ENCODE measurements at regions not wholly inside any gene's neighbourhood (a gene's known extent, or its start where the extent isn't known, plus 50 kb on each side); places are given as distances from the start of the nearest gene placed in this dataset.

- DNase-seq = no peak
Measured at GRCh38 chr1:115577513-115577912, 64.3 kb upstream of the VANGL1 start.

GRCh38 chr1:115575661-115576060 is 66.1 kb upstream of the VANGL1 start:
- DNase-seq = no peak

DNA sequence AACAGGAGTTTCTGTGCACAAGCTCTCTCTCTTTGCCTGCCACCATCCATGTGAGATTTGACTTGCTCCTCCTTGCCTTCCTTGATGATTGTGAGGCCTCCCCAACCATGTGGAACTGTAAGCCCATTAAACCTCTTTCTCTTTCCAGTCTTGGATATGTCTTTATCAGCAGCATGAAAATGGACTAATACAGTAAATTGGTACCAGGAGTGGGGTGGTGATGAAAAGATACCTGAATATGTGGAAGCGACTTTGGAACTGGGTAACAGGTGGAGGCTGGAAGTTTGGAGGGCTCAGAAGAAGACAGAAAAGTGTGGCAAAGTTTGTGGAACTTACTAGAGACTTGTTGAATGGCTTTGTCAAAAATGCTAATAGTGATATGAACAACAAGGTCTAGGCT is 69.1 kb upstream of the VANGL1 start:
- no peak for DNase-seq

DNA sequence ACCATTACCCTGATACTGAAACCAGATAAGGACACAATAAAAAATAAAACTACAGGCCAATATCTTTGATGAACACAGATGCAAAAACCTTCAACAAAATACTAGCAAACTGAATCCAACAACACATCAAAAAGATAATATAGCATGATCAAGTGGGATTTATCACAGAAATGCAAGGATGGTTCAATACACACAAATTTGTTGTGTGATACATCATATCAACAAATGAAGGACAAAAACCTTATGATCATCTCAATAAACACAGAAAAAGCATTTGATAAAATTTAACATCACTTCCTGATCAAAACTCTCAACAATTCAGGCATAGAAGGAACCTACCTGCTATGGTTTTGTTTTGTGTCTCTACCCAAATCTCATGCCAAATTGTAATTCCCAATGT is 74.3 kb upstream of the VANGL1 start:
- no peak for DNase-seq

GRCh38 chr1:115565791-115566190 is 76.0 kb upstream of the VANGL1 start:
- DNase-seq = no peak

DNA sequence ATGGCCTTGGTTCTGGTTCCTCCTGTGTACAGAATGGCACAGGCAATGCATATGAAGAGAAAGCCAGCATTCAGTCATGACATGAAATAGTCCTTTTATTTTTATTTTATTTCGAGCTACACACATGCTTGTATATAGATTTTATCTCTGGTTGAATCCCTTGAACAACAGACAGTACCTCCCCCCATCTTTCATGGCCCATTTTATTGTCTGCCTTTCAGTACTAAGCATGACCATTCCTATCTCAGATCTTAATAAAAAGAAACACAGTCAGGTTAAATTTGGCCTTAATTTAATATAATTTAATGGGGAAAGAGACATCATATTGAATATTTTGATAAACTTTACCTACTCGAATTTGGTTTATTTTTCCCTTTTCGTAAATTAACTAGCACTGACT is 76.4 kb upstream of the VANGL1 start:
- DNase-seq = no peak

DNA sequence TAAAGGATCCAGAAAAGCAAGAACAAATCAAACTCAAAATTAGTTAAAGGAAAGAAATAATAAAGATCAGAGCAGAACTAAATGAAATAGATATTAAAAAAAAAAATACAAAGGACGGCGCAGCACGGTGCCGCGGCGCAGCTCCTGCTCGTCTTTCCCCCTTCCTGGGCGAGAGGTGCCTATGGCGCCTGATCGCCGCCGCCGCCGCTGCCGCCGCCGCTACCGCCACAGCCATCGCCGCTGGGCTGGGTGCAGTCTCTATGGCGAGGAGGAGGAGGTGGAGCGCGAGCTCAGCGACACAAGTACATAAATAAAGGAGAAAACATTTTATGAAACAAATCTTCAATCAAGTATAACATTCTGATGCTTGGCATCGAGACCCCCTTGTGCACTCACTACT is 77.6 kb upstream of the VANGL1 start:
- no peak for DNase-seq

- DNase-seq = no peak
Measured at GRCh38 chr1:115560027-115560426, 81.7 kb upstream of the VANGL1 start.

GRCh38 chr1:115558275-115558674 is 83.5 kb upstream of the VANGL1 start:
- DNase-seq = no peak

DNA sequence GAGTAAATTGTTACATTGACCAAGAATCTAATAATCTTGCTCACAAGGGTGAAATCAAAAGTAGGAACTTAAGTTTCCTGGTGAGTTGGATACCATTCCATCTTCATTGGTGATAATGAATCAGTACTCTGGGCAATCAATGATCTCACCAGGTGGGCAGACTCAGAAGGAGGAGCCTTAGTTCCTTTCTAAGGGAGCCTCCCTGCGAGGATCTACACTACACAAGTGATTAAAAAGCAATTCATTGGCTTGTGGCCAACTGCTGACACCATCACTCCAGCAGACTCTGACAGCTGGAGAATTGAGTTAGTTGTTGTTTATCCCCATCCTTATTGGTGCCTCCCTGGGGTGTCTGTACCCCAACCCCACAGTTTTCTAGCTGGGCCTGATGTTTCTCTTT is 84.1 kb upstream of the VANGL1 start:
- no peak for DNase-seq

DNA sequence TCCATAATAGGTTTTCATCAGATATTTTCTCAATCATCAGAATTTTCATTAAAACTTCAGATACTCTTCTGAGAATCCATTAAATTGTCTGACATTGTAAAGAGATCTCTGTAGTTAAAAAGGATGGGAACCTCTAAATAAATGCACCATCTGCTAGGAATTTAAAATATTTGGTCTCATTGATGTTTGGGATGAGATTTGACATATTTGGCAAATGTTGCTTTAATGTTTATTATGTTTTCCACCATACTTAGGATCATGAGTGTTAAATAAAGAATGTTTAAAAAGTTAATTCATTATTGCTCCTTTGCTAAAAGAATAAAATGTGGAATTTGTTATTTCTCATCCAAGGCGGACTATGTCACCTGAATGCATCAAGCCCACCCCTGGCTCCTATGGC is 85.5 kb upstream of the VANGL1 start:
- DNase-seq = no peak

DNA sequence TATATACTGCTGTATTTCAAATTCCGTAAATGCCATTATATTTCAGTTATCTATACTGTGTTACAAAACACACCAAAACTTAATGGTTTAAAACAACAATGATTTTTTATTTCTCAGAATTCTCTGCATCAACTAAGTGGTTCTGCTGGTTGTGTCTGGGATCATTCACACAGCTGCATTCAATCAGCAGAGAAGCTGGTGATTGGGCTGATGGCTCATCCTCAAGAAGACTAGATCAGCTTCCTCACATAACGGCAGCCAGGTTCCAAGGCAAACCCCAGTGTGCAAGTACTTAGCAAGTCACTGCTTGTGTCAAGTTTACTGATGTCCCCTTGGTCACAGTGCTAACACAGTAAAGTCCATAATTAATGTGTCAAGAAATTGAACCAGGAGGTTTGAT is 86.3 kb upstream of the VANGL1 start:
- no peak for DNase-seq

DNA sequence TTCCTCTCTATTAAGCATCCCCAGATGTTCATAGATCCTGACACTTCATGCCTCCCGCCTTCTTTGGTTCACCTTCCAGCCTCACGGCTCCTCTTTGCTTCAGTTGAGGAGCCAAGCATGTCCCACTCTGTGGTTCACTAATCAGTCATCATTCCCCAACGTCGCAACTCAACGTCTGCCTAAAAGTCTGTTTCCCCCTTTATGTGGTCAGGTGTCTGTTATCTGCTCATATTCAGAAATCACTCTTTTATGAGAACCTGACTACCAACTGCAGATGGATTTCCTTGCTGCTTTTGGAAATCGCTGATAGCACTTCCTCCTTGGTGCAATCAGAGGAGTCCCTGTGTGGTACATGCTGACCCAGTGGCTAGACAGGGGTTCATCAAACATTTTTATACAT is 94.1 kb upstream of the VANGL1 start:
- DNase-seq = no peak

GRCh38 chr1:115546846-115547245 is 94.9 kb upstream of the VANGL1 start:
- no peak for DNase-seq

GRCh38 chr1:115545791-115546733 is 95.7 kb upstream of the VANGL1 start:
- DNase-seq = no peak

- no peak for DNase-seq
Measured at GRCh38 chr1:115545096-115545720, 96.6 kb upstream of the VANGL1 start.

DNA sequence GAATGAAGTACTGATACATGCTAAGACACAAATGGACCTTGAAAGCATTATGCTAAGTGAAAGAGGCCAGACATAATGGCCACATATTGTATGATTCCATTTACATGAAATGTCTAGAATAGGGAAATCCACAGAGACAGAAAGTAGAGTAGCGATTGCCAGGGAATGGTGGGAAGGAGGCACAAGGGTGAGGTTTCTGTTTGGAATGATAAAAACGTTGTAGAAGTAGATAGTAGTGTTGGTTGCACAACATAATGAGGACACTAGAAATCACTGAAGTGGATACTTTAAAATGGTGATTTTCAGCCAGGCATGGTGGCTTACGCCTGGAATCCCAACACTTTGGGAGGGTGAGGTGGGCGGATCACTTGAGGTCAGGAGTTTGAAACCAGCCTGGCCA is 97.6 kb upstream of the VANGL1 start:
- no peak for DNase-seq

GRCh38 chr1:115543247-115543646 is 98.5 kb upstream of the VANGL1 start:
- DNase-seq = no peak

DNA sequence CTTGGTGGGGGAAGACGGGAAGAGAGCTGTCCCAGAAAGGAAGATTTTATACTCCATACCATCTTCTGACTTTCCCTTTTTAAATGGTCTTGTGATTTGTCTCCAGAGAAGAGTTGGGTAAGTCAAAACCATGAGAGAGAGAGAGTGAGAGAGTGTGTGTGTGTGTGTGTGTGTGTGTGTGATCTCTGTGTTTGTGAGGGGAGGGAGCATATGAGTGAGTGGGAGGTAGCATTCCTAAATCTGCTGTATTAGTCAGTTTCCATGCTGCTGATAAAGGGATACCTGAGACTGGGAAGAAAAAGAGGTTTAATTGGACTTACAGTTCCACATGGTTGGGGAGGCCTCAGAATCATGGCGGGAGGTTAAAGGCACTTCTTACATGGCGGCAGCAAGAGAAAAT is 102.0 kb upstream of the VANGL1 start:
- DNase-seq = no peak

DNA sequence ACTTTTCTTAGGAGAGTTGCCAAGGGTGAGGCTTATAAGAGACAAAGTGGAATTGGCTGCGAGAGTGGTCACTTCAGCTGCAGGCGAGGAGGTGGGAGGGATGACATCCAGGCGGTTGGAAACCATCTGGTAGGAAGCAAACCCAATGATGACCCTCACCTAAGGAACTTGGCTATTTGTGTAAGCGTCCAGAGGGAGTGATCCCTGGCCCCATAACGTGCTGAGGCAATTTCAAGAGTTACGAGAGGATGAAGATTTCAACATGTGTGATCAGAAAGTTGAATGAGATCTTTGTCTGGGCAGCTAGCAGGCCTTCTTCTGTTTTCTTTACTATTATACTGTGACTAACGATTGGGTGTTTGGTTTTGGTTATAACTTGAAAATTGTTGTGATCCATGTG is 102.7 kb upstream of the VANGL1 start:
- no peak for DNase-seq

DNA sequence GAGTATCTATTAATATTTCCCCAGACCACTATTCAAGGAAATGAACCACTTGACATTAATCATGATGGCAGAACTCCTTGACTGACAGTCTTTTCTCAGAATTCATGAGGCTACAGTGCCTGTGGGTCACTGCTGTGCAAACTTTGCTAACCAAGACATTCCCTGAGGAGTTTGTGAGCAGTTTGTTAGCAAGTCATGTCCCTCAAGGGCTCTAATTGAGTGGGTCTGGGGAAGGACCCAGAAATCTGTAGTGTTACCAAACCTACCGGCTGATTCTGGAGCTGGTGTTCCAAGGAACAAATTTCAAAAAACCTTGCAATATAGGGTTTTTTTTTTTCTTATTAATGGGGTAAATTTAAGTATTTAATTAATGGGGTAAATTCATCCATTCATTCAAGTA is 103.2 kb upstream of the VANGL1 start:
- no peak for DNase-seq

DNA sequence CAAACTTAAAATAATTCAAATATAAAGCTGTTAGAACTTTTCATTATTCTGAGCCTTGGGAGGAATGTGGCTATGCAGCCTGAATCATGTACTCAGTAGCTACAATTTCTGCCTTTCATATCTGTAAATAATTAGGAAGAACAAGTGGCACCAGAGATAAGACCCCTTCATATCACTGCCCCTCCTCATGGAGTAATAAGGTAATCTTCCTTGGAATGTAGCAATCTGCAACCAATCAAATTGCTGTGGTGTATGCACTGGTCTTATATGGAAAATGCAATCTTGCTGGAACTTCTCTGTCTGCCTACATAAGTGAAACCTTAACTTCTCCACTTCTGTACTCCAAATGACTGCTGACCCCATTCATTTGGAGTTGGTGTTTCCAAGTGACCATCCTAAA is 104.4 kb upstream of the VANGL1 start:
- DNase-seq = no peak

GRCh38 chr1:115536279-115536816 is 105.4 kb upstream of the VANGL1 start:
- no peak for DNase-seq

DNA sequence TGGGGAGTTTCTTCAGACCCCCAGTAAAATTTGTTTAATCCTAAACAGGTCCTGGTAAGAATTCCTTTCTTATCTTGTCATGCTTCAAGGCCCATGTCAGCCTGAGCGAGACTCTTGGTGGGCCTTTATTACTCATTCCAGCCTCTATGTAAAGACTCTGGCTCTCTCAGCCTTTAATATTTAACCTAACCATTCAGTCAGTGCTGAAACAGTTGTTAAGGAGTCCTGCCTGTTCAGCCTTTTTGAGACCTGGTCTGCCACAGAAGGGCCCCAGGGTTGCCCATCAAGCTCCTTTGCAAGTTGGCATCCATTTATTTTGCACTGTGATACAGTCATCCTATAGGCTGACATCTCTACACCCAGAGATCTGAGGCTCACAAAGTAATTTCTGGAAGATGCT is 107.7 kb upstream of the VANGL1 start:
- no peak for DNase-seq
